B cell (primary cell): ENCODE measurements at regions not wholly inside any gene's neighbourhood (a gene's known extent, or its start where the extent isn't known, plus 50 kb on each side); places are given as distances from the start of the nearest gene placed in this dataset.

ENCODE experiments used
- EZH2 ChIP-seq: IDR thresholded peaks from 2 replicates; pipeline ENCODE4 v1.6.1; 2012; ENCODE audit warnings: borderline replicate concordance, low read depth, mild to moderate bottlenecking, moderate library complexity, low read length; ENCODE audit not compliant: insufficient read depth, poor library complexity, severe bottlenecking
- TF ChIP-seq, protein P1 (sequence below): fragments of 200-600 bp; IDR thresholded peaks from one replicate; pipeline ENCODE4 v1.8.0; 2022; ENCODE audit warnings: antibody characterized with exemption, mild to moderate bottlenecking

GRCh38 chr14:26255213-26255612 is 342.6 kb downstream of the NOVA1 start:
- TF ChIP-seq, protein P1, sequence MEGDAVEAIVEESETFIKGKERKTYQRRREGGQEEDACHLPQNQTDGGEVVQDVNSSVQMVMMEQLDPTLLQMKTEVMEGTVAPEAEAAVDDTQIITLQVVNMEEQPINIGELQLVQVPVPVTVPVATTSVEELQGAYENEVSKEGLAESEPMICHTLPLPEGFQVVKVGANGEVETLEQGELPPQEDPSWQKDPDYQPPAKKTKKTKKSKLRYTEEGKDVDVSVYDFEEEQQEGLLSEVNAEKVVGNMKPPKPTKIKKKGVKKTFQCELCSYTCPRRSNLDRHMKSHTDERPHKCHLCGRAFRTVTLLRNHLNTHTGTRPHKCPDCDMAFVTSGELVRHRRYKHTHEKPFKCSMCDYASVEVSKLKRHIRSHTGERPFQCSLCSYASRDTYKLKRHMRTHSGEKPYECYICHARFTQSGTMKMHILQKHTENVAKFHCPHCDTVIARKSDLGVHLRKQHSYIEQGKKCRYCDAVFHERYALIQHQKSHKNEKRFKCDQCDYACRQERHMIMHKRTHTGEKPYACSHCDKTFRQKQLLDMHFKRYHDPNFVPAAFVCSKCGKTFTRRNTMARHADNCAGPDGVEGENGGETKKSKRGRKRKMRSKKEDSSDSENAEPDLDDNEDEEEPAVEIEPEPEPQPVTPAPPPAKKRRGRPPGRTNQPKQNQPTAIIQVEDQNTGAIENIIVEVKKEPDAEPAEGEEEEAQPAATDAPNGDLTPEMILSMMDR: no peak
- TF ChIP-seq EZH2: no peak
